K562 (cell line): ENCODE measurements at regions not wholly inside any gene's neighbourhood (a gene's known extent, or its start where the extent isn't known, plus 50 kb on each side); places are given as distances from the start of the nearest gene placed in this dataset.

Source experiments
- ATAC-seq: fragments of 200-7000 bp; cut with Tn5 transposase; 3 replicates; pipeline ENCODE4 v1.9.1; 2020; ENCODE audit warnings: moderate library complexity
- BruUV-seq: library from RNA; stranded (reverse); fragments of 400-500 nt; replicated peaks from 2 replicates; lab custom pipeline; 2021; lab: Mats Ljungman, UMichigan
- CTCF ChIA-PET: fragments of 300-600 bp; formaldehyde crosslinking; extraction: SDS; loops from one replicate; lab custom pipeline; 2021; ENCODE audit warnings: low intra/inter-chr PET ratio; lab: Yijun Ruan, JAX
- POLR2A ChIA-PET: fragments of 300-600, 350-650 bp; sonication (Branson Sonifier 250); formaldehyde crosslinking; extraction: SDS; loops from one replicate; lab custom pipeline; 2021; ENCODE audit warnings: antibody characterized with exemption, inconsistent platforms; lab: Yijun Ruan, JAX
- DNase-seq, 4 experiments: peaks; one replicate each; pipeline versions ENCODE4 v3.0.0 to v3.0.0-alpha.2; 2011 to 2018; ENCODE audit warnings: low spot score in 3 of 4, mixed read lengths in 3 of 4; ENCODE audit errors: extremely low read depth in 1 of 4
- FAIRE-seq: peaks from 2 replicates; lab custom pipeline; 2011; peaks lifted over from hg19 to GRCh38; lab: Jason Lieb, UNC
- H2AFZ ChIP-seq: 2 replicates; pipeline ENCODE4 v1.6.0; 2011; ENCODE audit warnings: low read depth, low read length, control low read depth, inconsistent platforms
- H3K27ac ChIP-seq: fragments of 200-600 bp; 3 replicates; pipeline ENCODE4 v1.8.0; 2011; ENCODE audit warnings: low read depth, mild to moderate bottlenecking, control low read depth, inconsistent platforms, low read length, moderate library complexity, mixed read lengths; ENCODE audit errors: extremely low read depth
- H3K27me3 ChIP-seq, 2 experiments: fragments of 300-600 bp in 1 of 2; 2 replicates in 1 of 2; 3 replicates in 1 of 2; pipeline versions ENCODE4 v1.6.0 to v1.8.0; 2011; ENCODE audit warnings: inconsistent platforms in 2 of 2, low read length in 2 of 2, mild to moderate bottlenecking in 1 of 2, mixed read lengths in 1 of 2, moderate library complexity in 1 of 2; ENCODE audit not compliant: control insufficient read depth in 2 of 2, insufficient read depth in 2 of 2
- H3K36me3 ChIP-seq: fragments of 300-600 bp; 3 replicates; pipeline ENCODE4 v1.8.0; 2011; ENCODE audit warnings: mild to moderate bottlenecking, low read length, inconsistent platforms; ENCODE audit not compliant: control insufficient read depth, insufficient read depth
- H3K4me1 ChIP-seq, 2 experiments: fragments of 200-600 bp in 1 of 2; replicated peaks in 1 of 2; 2 replicates in 1 of 2; 3 replicates in 1 of 2; pipeline versions ENCODE4 v1.5.1 to v1.8.0; 2011; ENCODE audit warnings: inconsistent platforms in 2 of 2, low read length in 2 of 2, mild to moderate bottlenecking in 1 of 2, mixed read lengths in 1 of 2, moderate library complexity in 1 of 2; ENCODE audit not compliant: control insufficient read depth in 2 of 2, insufficient read depth in 2 of 2
- H3K4me2 ChIP-seq: 2 replicates; pipeline ENCODE4 v1.6.1; 2011; ENCODE audit warnings: low read length, control low read depth, inconsistent platforms, mixed read lengths; ENCODE audit not compliant: insufficient read depth
- H3K4me3 ChIP-seq: fragments of 200-600 bp; sonication (generic), shearing (Covaris generic); 2 replicates; pipeline ENCODE4 v1.5.1; 2016; ENCODE audit warnings: control low read depth, inconsistent platforms
- H3K79me2 ChIP-seq: fragments of 200-600 bp; 3 replicates; pipeline ENCODE4 v1.8.0; 2011; ENCODE audit warnings: low read length, inconsistent platforms; ENCODE audit not compliant: control insufficient read depth, insufficient read depth
- H3K9ac ChIP-seq, 2 experiments: 2 replicates each; pipeline versions ENCODE4 v1.6.0 to v1.6.1; 2011; ENCODE audit warnings: low read depth in 2 of 2, low read length in 2 of 2, control low read depth in 1 of 2, inconsistent platforms in 1 of 2, mild to moderate bottlenecking in 1 of 2, mixed read lengths in 1 of 2; ENCODE audit not compliant: insufficient read depth in 1 of 2
- H3K9me1 ChIP-seq: one replicate; pipeline ENCODE4 v1.6.0; 2011; ENCODE audit warnings: inconsistent platforms, mild to moderate bottlenecking, low read length, moderate library complexity; ENCODE audit not compliant: control insufficient read depth, insufficient read depth
- H3K9me3 ChIP-seq: replicated peaks from 2 replicates; pipeline ENCODE4 v1.5.1; 2011; ENCODE audit warnings: low read depth, low read length, inconsistent platforms; ENCODE audit not compliant: control insufficient read depth, insufficient read depth
- H4K20me1 ChIP-seq: replicated peaks from 2 replicates; pipeline ENCODE4 v1.6.1; 2011; ENCODE audit warnings: low read length, inconsistent platforms, mixed read lengths; ENCODE audit not compliant: control insufficient read depth, insufficient read depth
- ATF2 ChIP-seq: sonication (generic); formaldehyde crosslinking; IDR thresholded peaks from 2 replicates; pipeline ENCODE4 v1.8.1; 2022; ENCODE audit warnings: missing genetic modification reagents
- PKNOX1 ChIP-seq: fragments of 450-650 bp; IDR thresholded peaks from 2 replicates; pipeline ENCODE4 v1.6.1; 2016
- TCF7L2 ChIP-seq: fragments of 150-350 bp; IDR thresholded peaks from 2 replicates; pipeline ENCODE4 v1.6.1; 2016; ENCODE audit warnings: low read depth, mild to moderate bottlenecking, low read length, moderate library complexity
- TFE3 ChIP-seq: fragments of 450-650 bp; formaldehyde crosslinking; IDR thresholded peaks from 2 replicates; pipeline ENCODE4 v1.4.0; 2020; ENCODE audit warnings: mild to moderate bottlenecking, mixed read lengths
- WGBS: fragments of 100-300 bp; shearing (Covaris generic); methylation state at CpG from one replicate; pipeline ENCODE4 v1.1.6; 2016; ENCODE audit warnings: low coverage, mixed read lengths; ENCODE audit not compliant: insufficient coverage; ENCODE audit errors: missing lambda C conversion rate; 5-methylcytosine and 5-hydroxymethylcytosine counted together
- in situ Hi-C: fragments of 300-500 bp; cut with MboI; formaldehyde crosslinking; loops from 4 replicates; pipeline ENCODE4 v1.15.0; 2018; ENCODE audit warnings: inconsistent platforms, mixed read lengths
- intact Hi-C: fragments of 100-400 bp; cut with micrococcal nuclease; formaldehyde crosslinking; loops from 2 replicates; pipeline ENCODE4 v1.14.2; 2022

GRCh38 chr7:54837168-54837567, 78.2 kb upstream of the SEC61G start:
- no peak for ATAC-seq
- BruUV-seq = no TSS peak
- Histone ChIP-seq H3K9me3 (no peaks in the 10 kb centered on the region), H3K4me3 (no peak overlapping the region), H3K4me1 (peaks cover 0 to 9% of the 10 kb centered on the region in 2 experiments; a peak in 2 of 5 replicates), H3K4me2 (no peak overlapping the region), H2AFZ (no peak overlapping the region), H4K20me1 (no peaks in the 10 kb centered on the region), H3K27ac (no peak overlapping the region), H3K36me3 (no peaks in the 10 kb centered on the region), H3K9ac (no peak overlapping the region), H3K9me1 (no peaks in the 10 kb centered on the region), H3K79me2 (no peaks in the 10 kb centered on the region), H3K27me3 (peaks cover 0 to 43% of the 10 kb centered on the region in 2 experiments; a peak in 2 of 5 replicates)
- TF ChIP-seq PKNOX1 (no peak), TCF7L2 (no peak), TFE3 (peak; percentile 72), ATF2 (CRISPR knock-in tag) (no peak)
- intact Hi-C loops (no loop called here), in situ Hi-C loops (no loop called here)
- CTCF ChIA-PET = interaction anchor here (0.7 kb wide), 1 partner anchor 63 kb away, joined by 3 read pairs; no protein-coding TSS in a partner anchor
- POLR2A ChIA-PET = no interaction called here
- no peak for DNase-seq
- 2% methylated on average over 6 of the region's 7 CpGs for WGBS
- no peak for FAIRE-seq
